Lower leg skin (tissue), 3 donors: ENCODE measurements at regions not wholly inside any gene's neighbourhood (a gene's known extent, or its start where the extent isn't known, plus 50 kb on each side); places are given as distances from the start of the nearest gene placed in this dataset.

ENCODE experiments used
- CTCF ChIP-seq, 3 donors: fragments of 450-650 bp; IDR thresholded peaks; one replicate each; pipeline ENCODE4 v1.5.1; 2016; ENCODE audit warnings: antibody characterized with exemption in 3 of 3, mild to moderate bottlenecking in 3 of 3, moderate library complexity in 2 of 3
- POLR2A ChIP-seq, 2 donors: fragments of 450-650 bp; IDR thresholded peaks; one replicate each; pipeline ENCODE4 v1.6.1; 2016 to 2017; ENCODE audit warnings: antibody characterized with exemption in 2 of 2, mild to moderate bottlenecking in 1 of 2, moderate library complexity in 1 of 2

GRCh38 chr12:92556637-92557421 lies 146.0 kb upstream of the PLEKHG7 start:
- no peak for TF ChIP-seq CTCF (IDR thresholded peaks at IDR 0.05)
- no peak for TF ChIP-seq POLR2A (IDR thresholded peaks at IDR 0.05)
